Esophagus muscularis mucosa (tissue), 4 donors: ENCODE measurements at regions not wholly inside any gene's neighbourhood (a gene's known extent, or its start where the extent isn't known, plus 50 kb on each side); places are given as distances from the start of the nearest gene placed in this dataset.
A peak's percentile ranks its signal among the peaks of the same experiment; 100 is the strongest.

Experiments used
- DNase-seq: peaks from one replicate; pipeline ENCODE4 v3.0.0-alpha.2; 2017; ENCODE audit errors: extremely low spot score
- H3K27ac ChIP-seq, 4 donors: fragments of 200-600 bp; sonication (generic); replicated peaks in 1 of 4; 1 replicate in 3 of 4; 2 replicates in 1 of 4; pipeline ENCODE4 v1.5.1; 2016 to 2019; ENCODE audit warnings: mild to moderate bottlenecking in 1 of 4
- H3K27me3 ChIP-seq, 4 donors: fragments of 200-600 bp; sonication (generic); one replicate each; pipeline versions ENCODE4 v1.5.1 to v1.6.0; 2016 to 2019
- H3K36me3 ChIP-seq, 4 donors: fragments of 200-600 bp; sonication (generic); one replicate each; pipeline ENCODE4 v1.5.1; 2016 to 2019
- H3K4me1 ChIP-seq, 4 donors: fragments of 200-600 bp; sonication (generic); one replicate each; pipeline ENCODE4 v1.5.1; 2016 to 2019
- H3K4me3 ChIP-seq, 4 donors: fragments of 200-600 bp; sonication (generic); 1 replicate in 2 of 4; 2 replicates in 2 of 4; pipeline ENCODE4 v1.5.1; 2016 to 2019; ENCODE audit warnings: mild to moderate bottlenecking in 4 of 4, moderate library complexity in 1 of 4
- H3K9me3 ChIP-seq, 4 donors: fragments of 200-600 bp; sonication (generic); 1 replicate in 3 of 4; 2 replicates in 1 of 4; pipeline ENCODE4 v1.5.1; 2016 to 2019
- CTCF ChIP-seq, 3 experiments: fragments of 200-600 bp in 2 of 3; fragments of 450-650 bp in 1 of 3; sonication (generic) in 2 of 3; IDR thresholded peaks; one replicate each; pipeline ENCODE4 v1.5.1; 2017 to 2019; ENCODE audit warnings: antibody characterized with exemption in 3 of 3, mild to moderate bottlenecking in 2 of 3, moderate library complexity in 1 of 3
- EP300 ChIP-seq: sonication (generic); formaldehyde crosslinking; IDR thresholded peaks from one replicate; pipeline ENCODE4 v1.6.1; 2017; ENCODE audit warnings: antibody characterized with exemption
- POLR2A ChIP-seq: fragments of 450-650 bp; IDR thresholded peaks from one replicate; pipeline ENCODE4 v1.6.1; 2017; ENCODE audit warnings: antibody characterized with exemption, moderate library complexity, mild to moderate bottlenecking, low read depth
- POLR2AphosphoS5 ChIP-seq, 2 donors: sonication (generic); formaldehyde crosslinking; IDR thresholded peaks; one replicate each; pipeline ENCODE4 v1.6.1; 2017; ENCODE audit warnings: antibody characterized with exemption in 2 of 2
- WGBS: methylation state at CpG from one replicate; pipeline ENCODE4 v1.1.5; 2018; 5-methylcytosine and 5-hydroxymethylcytosine counted together
- intact Hi-C: fragments of 100-400 bp; cut with DNase I; formaldehyde crosslinking; loops from one replicate; pipeline ENCODE4 v1.15.1; 2023

GRCh38 chr2:223674998-223675609 lies 72.9 kb upstream of the SCG2 start:
- no peak for DNase-seq
- Histone ChIP-seq H3K27ac (no peak overlapping the region), H3K9me3 (no peaks in the 10 kb centered on the region), H3K27me3 (no peaks in the 10 kb centered on the region), H3K36me3 (no peaks in the 10 kb centered on the region), H3K4me3 (no peak overlapping the region), H3K4me1 (no peaks in the 10 kb centered on the region)
- TF ChIP-seq CTCF (IDR thresholded peaks at IDR 0.05) (peak in 1 of 3 experiments; percentile 39), POLR2A (no peak)
- intact Hi-C loops: no loop called here
- 77% methylated on average over 5 of the region's 5 CpGs for WGBS

- Histone ChIP-seq H3K4me1 (no peaks in the 10 kb centered on the region), H3K27ac (no peak overlapping the region), H3K9me3 (no peaks in the 10 kb centered on the region), H3K27me3 (no peaks in the 10 kb centered on the region), H3K4me3 (no peak overlapping the region), H3K36me3 (no peaks in the 10 kb centered on the region)
- intact Hi-C loops: no loop called here
- TF ChIP-seq CTCF (IDR thresholded peaks at IDR 0.05) (no peak), EP300 (no peak)
- 91% methylated on average over 8 of the region's 8 CpGs for WGBS
- no peak for DNase-seq
Measured at GRCh38 chr2:223669453-223670225, 67.5 kb upstream of the SCG2 start.

- no peak overlapping the region for H3K4me3 ChIP-seq
- TF ChIP-seq POLR2A (no peak), CTCF (IDR thresholded peaks at IDR 0.05) (no peak), EP300 (no peak), POLR2AphosphoS5 (IDR thresholded peaks at IDR 0.05) (no peak)
- H3K27ac ChIP-seq: no peak overlapping the region
- WGBS: 73% methylated on average over 5 of the region's 5 CpGs
- H3K36me3 ChIP-seq: no peaks in the 10 kb centered on the region
- intact Hi-C loops: no loop called here
- DNase-seq: no peak
- no peaks in the 10 kb centered on the region for H3K9me3 ChIP-seq
- H3K27me3 ChIP-seq: no peaks in the 10 kb centered on the region
- no peaks in the 10 kb centered on the region for H3K4me1 ChIP-seq
Measured at GRCh38 chr2:223668302-223668998, 66.3 kb upstream of the SCG2 start.

- Histone ChIP-seq H3K4me3 (no peak overlapping the region), H3K9me3 (no peaks in the 10 kb centered on the region), H3K36me3 (no peaks in the 10 kb centered on the region), H3K27ac (no peak overlapping the region), H3K27me3 (no peaks in the 10 kb centered on the region), H3K4me1 (no peaks in the 10 kb centered on the region)
- intact Hi-C loops: no loop called here
- WGBS: 89% methylated on average over 6 of the region's 6 CpGs
- TF ChIP-seq CTCF (IDR thresholded peaks at IDR 0.05): no peak
- no peak for TF ChIP-seq EP300
- TF ChIP-seq POLR2A: no peak
- no peak for TF ChIP-seq POLR2AphosphoS5 (IDR thresholded peaks at IDR 0.05)
- DNase-seq: no peak
Measured at GRCh38 chr2:223654384-223654915, 52.3 kb upstream of the SCG2 start.
